HG03457 (cell line): ENCODE measurements at regions not wholly inside any gene's neighbourhood (a gene's known extent, or its start where the extent isn't known, plus 50 kb on each side); places are given as distances from the start of the nearest gene placed in this dataset.
"Not testable (repeated sequence)": the region's sequence is repeated elsewhere in the genome, so short reads cannot be mapped to it uniquely, and the experiment has no call there.

Experiments
- ATAC-seq: cut with Tn5 transposase; IDR thresholded peaks from one replicate; pipeline ENCODE4 v1.9.1; 2021; ENCODE audit warnings: moderate number of reproducible peaks; ENCODE audit not compliant: unreplicated experiment

- no peak for ATAC-seq
Measured at GRCh38 chr2:12555012-12555645, 161.6 kb upstream of the TRIB2 start.

DNA sequence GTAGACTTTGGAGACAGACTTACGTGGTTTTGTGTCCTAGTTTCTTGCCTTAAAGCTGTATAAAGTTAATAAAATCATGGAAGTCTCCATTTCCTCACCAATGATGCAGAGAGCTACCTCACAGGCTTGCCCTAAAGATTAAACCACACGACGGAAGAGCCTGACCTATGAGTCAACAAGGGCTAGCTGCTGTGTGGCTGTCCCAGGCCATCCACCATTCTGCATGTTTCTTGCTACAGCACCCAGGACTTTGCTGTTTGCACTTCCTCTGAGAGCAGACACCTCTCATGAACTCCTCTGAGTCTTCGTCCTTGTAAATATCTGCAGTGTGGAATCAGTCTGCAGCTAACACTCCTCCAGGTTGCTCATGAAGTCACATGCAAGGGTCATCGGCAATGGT is 160.0 kb upstream of the TRIB2 start:
- no peak for ATAC-seq

GRCh38 chr2:12557688-12558087 is 159.0 kb upstream of the TRIB2 start:
- no peak for ATAC-seq

GRCh38 chr2:12558519-12558918 is 158.2 kb upstream of the TRIB2 start:
- no peak for ATAC-seq

- no peak for ATAC-seq
Measured at GRCh38 chr2:12560618-12561017, 156.1 kb upstream of the TRIB2 start.

DNA sequence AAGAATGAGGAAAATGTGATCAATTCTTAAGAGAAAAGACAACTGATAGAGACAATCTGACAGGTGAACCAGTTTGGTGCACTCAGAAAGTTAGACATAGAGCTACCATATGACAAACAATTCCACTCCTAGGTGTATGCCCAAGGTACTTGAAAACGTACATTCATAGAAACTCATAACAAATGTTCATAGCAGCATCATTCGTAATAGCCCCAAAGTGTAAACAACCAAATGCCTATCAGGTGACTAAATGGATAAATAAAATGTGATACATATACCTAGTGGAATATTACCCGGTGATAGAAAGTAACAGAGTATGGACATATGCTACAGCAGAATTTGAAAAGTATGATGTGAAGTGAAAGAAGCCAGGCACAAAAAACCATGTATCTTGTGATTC is 149.3 kb upstream of the TRIB2 start:
- no peak for ATAC-seq

GRCh38 chr2:12569510-12569909 is 147.2 kb upstream of the TRIB2 start:
- ATAC-seq, result not testable (repeated sequence)

GRCh38 chr2:12569929-12570328 is 146.8 kb upstream of the TRIB2 start:
- not testable (repeated sequence) for ATAC-seq

DNA sequence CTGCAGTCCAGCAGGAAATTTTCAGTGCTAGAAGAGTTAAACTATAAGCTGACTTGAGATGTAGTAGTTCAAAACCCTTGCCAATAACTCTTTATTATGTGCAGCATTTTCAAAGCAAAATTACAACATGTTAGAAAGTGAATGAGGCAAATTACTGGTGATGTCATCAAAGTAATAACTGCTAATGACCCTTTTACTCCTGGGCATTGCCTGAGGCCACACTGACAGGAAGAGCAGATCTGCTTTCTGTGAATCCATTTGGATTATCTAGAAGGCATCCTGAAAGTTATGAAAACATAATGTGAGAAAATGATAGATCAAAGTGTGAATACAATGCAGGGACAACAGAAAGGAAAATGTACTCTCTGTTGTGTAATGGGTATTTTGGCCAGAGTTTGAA is 139.6 kb upstream of the TRIB2 start:
- ATAC-seq, result no peak

DNA sequence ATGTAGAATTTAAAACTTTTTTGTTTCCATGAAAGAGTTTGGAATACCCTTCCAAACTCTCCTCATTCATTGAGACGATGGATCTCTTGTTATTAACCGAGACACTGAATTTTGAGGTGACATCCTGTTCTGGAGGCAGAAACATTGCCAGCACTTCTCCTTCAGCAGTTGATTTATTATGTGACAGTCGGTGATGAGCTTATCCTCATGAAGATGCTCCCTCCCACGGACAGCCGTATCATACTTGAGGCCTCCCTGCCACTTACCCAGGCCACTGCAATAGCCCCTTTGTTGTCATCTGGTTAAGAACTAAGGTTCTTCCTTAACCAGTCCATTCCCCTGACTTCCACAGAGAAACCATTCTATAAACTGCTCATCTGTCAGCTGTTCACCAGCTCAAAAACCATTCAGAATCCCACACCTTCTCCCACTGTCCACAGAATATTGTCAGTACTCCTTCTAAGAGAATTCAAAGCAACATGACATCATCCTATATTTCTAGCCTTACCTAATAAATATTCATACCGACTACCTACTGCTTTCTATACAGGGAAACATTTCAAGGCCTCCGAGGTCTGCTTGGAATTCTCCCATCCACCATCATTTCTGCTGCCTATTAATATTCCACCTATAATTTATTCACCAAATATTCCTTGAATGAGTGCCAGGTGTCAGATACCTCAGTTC is 139.0 kb upstream of the TRIB2 start:
- no peak for ATAC-seq

GRCh38 chr2:12579018-12579417 is 137.7 kb upstream of the TRIB2 start:
- no peak for ATAC-seq

DNA sequence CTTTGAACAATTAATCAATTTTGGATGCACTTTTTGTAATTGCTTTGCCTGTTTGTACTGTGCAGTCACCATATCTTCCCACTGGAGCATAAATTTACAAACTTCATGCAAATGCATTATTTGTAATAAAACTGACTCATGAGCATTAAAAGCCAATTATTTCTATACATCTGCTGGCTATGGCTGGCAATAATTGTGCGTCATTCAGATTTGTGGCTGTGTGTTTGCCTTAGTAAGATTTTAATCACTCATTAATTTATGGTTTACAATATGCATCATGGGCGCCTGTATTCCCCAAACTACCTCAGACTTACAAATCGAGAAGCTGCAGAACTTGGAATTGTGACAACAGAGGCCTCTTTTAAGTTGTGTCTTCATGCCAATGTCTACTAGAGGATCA is 132.4 kb upstream of the TRIB2 start:
- no peak for ATAC-seq

DNA sequence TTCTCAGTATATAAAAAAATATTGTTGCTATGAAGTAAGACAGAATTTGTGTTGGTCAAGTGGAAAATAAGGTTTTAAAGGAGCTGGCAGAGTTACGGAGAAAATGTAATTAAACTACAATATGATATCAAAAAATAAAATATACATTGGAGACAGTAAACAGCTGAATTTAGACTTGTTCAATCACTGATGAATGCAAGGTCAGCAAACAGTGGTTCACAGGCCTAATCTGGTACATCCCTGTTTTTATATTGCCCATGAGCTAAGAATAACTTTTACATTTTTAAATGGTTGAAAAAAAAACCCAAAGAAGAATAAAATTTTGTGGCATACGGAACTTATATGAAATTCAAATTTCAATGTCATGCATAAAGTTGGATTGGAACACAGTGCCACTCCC is 131.0 kb upstream of the TRIB2 start:
- ATAC-seq, result no peak

DNA sequence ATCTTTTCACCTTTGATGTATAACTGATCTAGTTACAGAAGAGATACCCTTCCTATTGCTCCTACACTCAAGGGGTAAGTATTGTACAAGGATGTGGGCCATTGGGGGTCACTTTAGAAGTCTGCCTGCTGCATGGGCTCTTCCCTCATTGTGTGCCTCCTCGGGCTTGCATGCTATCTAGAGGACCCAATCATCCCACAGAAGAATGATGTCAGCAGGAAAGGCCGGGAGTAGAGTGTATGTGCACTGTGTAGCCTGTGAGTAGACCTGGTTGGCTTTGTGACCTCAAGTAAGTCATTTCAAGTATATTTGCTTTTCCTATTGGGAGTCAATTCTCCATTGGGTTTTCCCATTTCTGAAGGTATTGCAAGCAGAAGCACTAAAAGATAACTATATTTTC is 129.5 kb upstream of the TRIB2 start:
- no peak for ATAC-seq

DNA sequence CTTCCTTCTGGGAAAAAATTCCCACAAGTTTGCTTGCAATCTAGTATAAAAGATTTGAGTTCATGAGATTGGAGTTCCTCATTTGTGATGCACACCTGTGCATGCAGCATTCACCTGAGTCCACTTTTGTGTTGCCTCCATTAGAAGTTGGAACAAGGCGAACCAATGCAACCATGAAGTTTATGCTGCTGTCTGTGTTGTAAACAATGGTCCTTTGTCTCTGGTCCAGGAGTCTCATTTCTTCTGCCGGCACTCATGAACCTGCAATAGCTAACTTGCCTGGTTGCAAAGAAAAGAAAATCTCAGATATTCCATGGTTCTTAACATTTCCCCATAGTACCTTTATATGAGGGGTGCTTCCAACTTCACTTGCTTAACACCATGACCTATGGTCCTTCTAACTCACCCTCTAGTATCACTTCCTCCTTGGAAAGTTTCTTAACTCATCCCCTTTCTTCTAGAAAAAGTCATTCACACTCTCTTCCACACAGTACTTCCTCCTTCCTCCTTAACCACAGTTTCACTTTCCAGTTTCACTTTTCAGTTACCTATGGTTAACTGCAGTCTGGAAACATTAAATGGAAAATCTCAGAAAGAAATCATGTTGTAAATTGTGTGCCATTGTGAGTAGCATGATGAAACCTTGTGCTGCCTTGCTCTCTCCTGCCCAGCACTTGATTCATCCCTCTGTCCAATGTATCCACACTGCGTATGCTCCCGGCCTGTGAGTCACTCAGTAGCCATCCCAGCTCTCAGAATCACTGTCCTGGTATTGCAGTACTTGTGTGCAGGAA is 128.8 kb upstream of the TRIB2 start:
- peak; percentile 83 for ATAC-seq

- no peak for ATAC-seq
Measured at GRCh38 chr2:12588986-12589385, 127.8 kb upstream of the TRIB2 start.

DNA sequence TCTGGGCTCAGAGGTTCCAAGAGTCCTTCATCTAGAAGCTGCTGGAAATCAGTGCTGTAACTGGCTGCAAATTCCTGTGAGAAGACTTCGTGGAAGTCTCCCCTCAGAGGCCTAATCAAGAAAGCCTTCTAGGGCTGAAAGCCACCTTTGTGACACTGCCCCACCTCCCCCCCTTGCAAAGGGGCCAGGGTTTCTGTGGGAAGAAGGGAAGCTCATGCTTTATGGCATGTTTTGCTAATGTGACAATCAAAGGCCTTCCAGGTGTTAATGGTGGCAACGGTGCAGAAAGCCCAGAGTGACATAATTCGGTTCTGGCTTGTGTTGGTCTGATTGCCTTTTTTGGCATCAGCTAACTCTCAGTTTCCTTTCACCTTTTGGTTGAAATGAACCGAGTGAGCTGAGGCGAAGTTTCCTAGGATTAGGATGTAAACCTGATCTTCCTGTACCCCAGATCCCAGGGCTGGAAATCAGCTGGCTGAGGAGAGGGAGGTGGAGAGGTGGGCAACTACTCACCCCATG is 126.9 kb upstream of the TRIB2 start:
- no peak for ATAC-seq

- ATAC-seq, result no peak
Measured at GRCh38 chr2:12592296-12592695, 124.4 kb upstream of the TRIB2 start.

GRCh38 chr2:12594590-12594989 is 122.1 kb upstream of the TRIB2 start:
- no peak for ATAC-seq

- ATAC-seq, result no peak
Measured at GRCh38 chr2:12596771-12597170, 120.0 kb upstream of the TRIB2 start.

DNA sequence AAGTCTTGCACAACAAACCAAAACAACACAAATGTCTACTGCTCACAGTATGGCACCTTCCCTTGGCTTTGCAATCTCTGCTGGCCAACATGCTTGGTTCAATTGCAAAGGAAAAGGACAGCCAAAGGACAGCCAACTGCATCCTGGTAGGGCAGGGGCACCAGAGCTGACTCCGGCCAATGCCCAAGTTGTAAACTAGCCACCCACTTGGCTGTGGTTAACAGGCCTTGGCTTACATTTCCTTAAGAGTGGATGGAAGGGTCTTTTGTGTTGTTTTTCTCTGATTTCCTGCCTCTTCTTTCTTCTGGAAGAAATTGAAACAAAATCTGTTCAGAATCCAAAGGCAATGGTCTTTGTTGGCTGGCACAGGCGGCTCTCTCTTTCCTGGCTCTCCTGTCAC is 119.1 kb upstream of the TRIB2 start:
- ATAC-seq, result no peak

DNA sequence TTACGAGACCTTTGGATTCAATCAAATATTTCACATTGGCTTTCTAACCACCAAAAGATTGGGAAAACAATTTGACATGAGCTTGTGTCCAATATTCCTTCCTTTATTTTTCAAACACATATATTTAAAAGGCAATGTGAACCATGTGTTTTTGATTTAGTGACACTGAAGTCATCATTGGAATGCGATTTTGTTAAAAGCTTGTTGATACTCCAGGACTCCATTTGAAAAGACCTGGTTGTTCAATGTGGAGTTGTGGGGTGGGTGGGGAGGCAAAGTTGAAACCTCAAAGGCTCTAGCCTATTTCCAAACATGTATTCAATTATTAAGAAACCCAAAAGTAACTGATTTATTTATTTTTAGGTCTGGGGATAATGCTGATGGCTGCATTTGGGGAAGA is 114.1 kb upstream of the TRIB2 start:
- no peak for ATAC-seq
